GM23338 (cell line): ENCODE measurements at regions not wholly inside any gene's neighbourhood (a gene's known extent, or its start where the extent isn't known, plus 50 kb on each side); places are given as distances from the start of the nearest gene placed in this dataset.

Source experiments
- ATAC-seq: fragments of 200-7000 bp; cut with Tn5 transposase; 3 replicates; pipeline ENCODE4 v1.9.1; 2020
- DNase-seq: peaks from one replicate; pipeline ENCODE4 v3.0.0-alpha.2; 2015; ENCODE audit warnings: low spot score
- H2AFZ ChIP-seq: fragments of 200-600 bp; sonication (generic); 2 replicates; pipeline ENCODE4 v1.8.0; 2016; ENCODE audit warnings: antibody characterized with exemption, mild to moderate bottlenecking, moderate library complexity
- H3F3A ChIP-seq: fragments of 200-600 bp; sonication (generic); replicated peaks from 2 replicates; pipeline ENCODE4 v1.8.0; 2017; ENCODE audit warnings: antibody characterized with exemption, mixed run types, low read depth
- H3K27ac ChIP-seq: fragments of 200-600 bp; sonication (generic); 2 replicates; pipeline ENCODE4 v1.6.1; 2016; ENCODE audit warnings: low read depth
- H3K27me3 ChIP-seq: fragments of 200-600 bp; sonication (generic); 2 replicates; pipeline ENCODE4 v1.8.0; 2016; ENCODE audit warnings: mild to moderate bottlenecking, mixed run types, moderate library complexity; ENCODE audit not compliant: insufficient read depth
- H3K36me3 ChIP-seq: fragments of 200-600 bp; sonication (generic); 2 replicates; pipeline ENCODE4 v1.8.0; 2016; ENCODE audit warnings: mild to moderate bottlenecking; ENCODE audit not compliant: insufficient read depth
- H3K4me1 ChIP-seq: fragments of 200-600 bp; sonication (generic); 2 replicates; pipeline ENCODE4 v1.8.0; 2016; ENCODE audit warnings: mild to moderate bottlenecking, moderate library complexity; ENCODE audit not compliant: insufficient read depth
- H3K4me2 ChIP-seq: fragments of 200-600 bp; sonication (generic); 2 replicates; pipeline ENCODE4 v1.7.1; 2017; ENCODE audit warnings: mixed run types
- H3K4me3 ChIP-seq: fragments of 200-600 bp; sonication (generic); 2 replicates; pipeline ENCODE4 v1.6.1; 2016; ENCODE audit warnings: mixed run types
- H3K79me2 ChIP-seq: fragments of 200-600 bp; sonication (generic); replicated peaks from 2 replicates; pipeline ENCODE4 v1.8.0; 2017; ENCODE audit warnings: mild to moderate bottlenecking; ENCODE audit not compliant: insufficient read depth
- H3K9me2 ChIP-seq: fragments of 200-600 bp; sonication (generic); 2 replicates; pipeline ENCODE4 v1.8.0; 2017; ENCODE audit not compliant: insufficient read depth
- H4K20me1 ChIP-seq: fragments of 200-600 bp; sonication (generic); replicated peaks from 2 replicates; pipeline ENCODE4 v1.8.0; 2017; ENCODE audit warnings: mild to moderate bottlenecking; ENCODE audit not compliant: insufficient read depth
- H3K27ac Mint-ChIP-seq: 2 replicates; pipeline ENCODE4 v1.8.0; 2020; ENCODE audit warnings: inconsistent platforms, mild to moderate bottlenecking, moderate library complexity, mixed read lengths
- H3K27me3 Mint-ChIP-seq: 3 replicates; pipeline ENCODE4 v1.8.0; 2022; ENCODE audit warnings: low read depth, mild to moderate bottlenecking, moderate library complexity, mixed read lengths, inconsistent platforms; ENCODE audit not compliant: insufficient read depth, poor library complexity
- H3K36me3 Mint-ChIP-seq: 3 replicates; pipeline ENCODE4 v1.8.0; 2021; ENCODE audit warnings: low read depth, mild to moderate bottlenecking, inconsistent platforms, moderate library complexity, mixed read lengths
- H3K4me1 Mint-ChIP-seq: 3 replicates; pipeline ENCODE4 v1.8.0; 2020; ENCODE audit warnings: mild to moderate bottlenecking, inconsistent platforms, mixed read lengths
- H3K4me3 Mint-ChIP-seq: 3 replicates; pipeline ENCODE4 v1.8.0; 2021; ENCODE audit warnings: moderate library complexity, mild to moderate bottlenecking, inconsistent platforms, mixed read lengths
- H3K9me3 Mint-ChIP-seq: 3 replicates; pipeline ENCODE4 v1.8.0; 2020; ENCODE audit warnings: moderate library complexity, mild to moderate bottlenecking, inconsistent platforms, mixed read lengths
- CREB1 ChIP-seq: fragments of 250-450 bp; sonication (Bioruptor Pico); IDR thresholded peaks from 2 replicates; pipeline ENCODE4 v1.5.0; 2020; ENCODE audit warnings: low read depth, mild to moderate bottlenecking, moderate library complexity
- ETS1 ChIP-seq: IDR thresholded peaks from 2 replicates; pipeline ENCODE4 v1.6.1; 2016; ENCODE audit warnings: antibody characterized with exemption
- EZH2 ChIP-seq: fragments of 200-600 bp; sonication (generic); IDR thresholded peaks from one replicate; pipeline ENCODE4 v1.8.0; 2017; ENCODE audit warnings: antibody characterized with exemption, mild to moderate bottlenecking, low read depth; ENCODE audit not compliant: unreplicated experiment
- EZH2phosphoT487 ChIP-seq: fragments of 200-600 bp; sonication (generic); IDR thresholded peaks from one replicate; pipeline ENCODE4 v1.8.1; 2018; ENCODE audit warnings: antibody characterized with exemption; ENCODE audit not compliant: unreplicated experiment
- JUNB ChIP-seq: IDR thresholded peaks from one replicate; pipeline ENCODE4 v1.6.1; 2016; ENCODE audit warnings: antibody characterized with exemption; ENCODE audit not compliant: unreplicated experiment
- NANOG ChIP-seq: IDR thresholded peaks from 2 replicates; pipeline ENCODE4 v1.6.1; 2016; ENCODE audit warnings: antibody characterized with exemption, borderline replicate concordance
- STAT1 ChIP-seq: IDR thresholded peaks from one replicate; pipeline ENCODE4 v1.6.1; 2016; ENCODE audit warnings: antibody characterized with exemption; ENCODE audit not compliant: unreplicated experiment
- ZNF114 ChIP-seq: fragments of 250-450 bp; sonication (Bioruptor Pico); IDR thresholded peaks from 2 replicates; pipeline ENCODE4 v1.5.0; 2020; ENCODE audit warnings: mild to moderate bottlenecking, moderate library complexity
- ZNF331 ChIP-seq: fragments of 250-450 bp; sonication (Bioruptor Pico); IDR thresholded peaks from 2 replicates; pipeline ENCODE4 v1.5.0; 2020; ENCODE audit warnings: low read depth, mild to moderate bottlenecking, moderate library complexity
- ZNF462 ChIP-seq: fragments of 250-450 bp; sonication (Bioruptor Pico); IDR thresholded peaks from 2 replicates; pipeline ENCODE4 v1.5.0; 2020; ENCODE audit warnings: mild to moderate bottlenecking, moderate library complexity

- H3K4me2 ChIP-seq, result no peak overlapping the region
- no peaks in the 10 kb centered on the region for H4K20me1 ChIP-seq
- H3F3A ChIP-seq, result no peaks in the 10 kb centered on the region
- H3K4me3 ChIP-seq, result no peak overlapping the region
- Mint-ChIP-seq H3K36me3 (no peaks in the 10 kb centered on the region), H3K27ac (no peak overlapping the region), H3K4me3 (no peak overlapping the region), H3K27me3 (peaks cover 2% of the 10 kb centered on the region), H3K9me3 (peaks cover 27% of the 10 kb centered on the region), H3K4me1 (no peaks in the 10 kb centered on the region)
- DNase-seq (no peak), ATAC-seq (no peak)
- H2AFZ ChIP-seq, result no peak overlapping the region
- no peak overlapping the region for H3K27ac ChIP-seq
- H3K79me2 ChIP-seq, result no peaks in the 10 kb centered on the region
- no peaks in the 10 kb centered on the region for H3K9me2 ChIP-seq
- no peaks in the 10 kb centered on the region for H3K4me1 ChIP-seq
- no peaks in the 10 kb centered on the region for H3K27me3 ChIP-seq
- TF ChIP-seq EZH2, result no peak
- TF ChIP-seq EZH2phosphoT487, result no peak
- no peak for TF ChIP-seq NANOG
- no peak for TF ChIP-seq ETS1
- TF ChIP-seq CREB1 (CRISPR knock-in tag), result no peak
- no peak for TF ChIP-seq ZNF331 (CRISPR knock-in tag)
- H3K36me3 ChIP-seq, result no peaks in the 10 kb centered on the region
These were observed 413.1 kb upstream of the ARRDC4 start for GRCh38 chr15:97547381-97547780.

- H3K27ac Mint-ChIP-seq, result no peak overlapping the region; the same call in 1 of the 2 replicates
- TF ChIP-seq EZH2 (no peak), ZNF114 (no peak), NANOG (no peak), JUNB (no peak), STAT1 (no peak)
- no peaks in the 10 kb centered on the region for H3K4me1 ChIP-seq
- H3K27me3 Mint-ChIP-seq, result no peaks in the 10 kb centered on the region
- H3K27me3 ChIP-seq, result no peaks in the 10 kb centered on the region
- no peaks in the 10 kb centered on the region for H3K36me3 Mint-ChIP-seq
- H3F3A ChIP-seq, result no peaks in the 10 kb centered on the region
- no peak overlapping the region for H2AFZ ChIP-seq
- no peaks in the 10 kb centered on the region for H3K9me3 Mint-ChIP-seq
- no peaks in the 10 kb centered on the region; the same call in 2 of the 3 replicates for H3K4me1 Mint-ChIP-seq
- no peaks in the 10 kb centered on the region for H3K36me3 ChIP-seq
- H3K4me2 ChIP-seq, result no peak overlapping the region
- DNase-seq (no peak), ATAC-seq (no peak)
- no peak overlapping the region for H3K4me3 Mint-ChIP-seq
- no peaks in the 10 kb centered on the region for H4K20me1 ChIP-seq
- H3K27ac ChIP-seq, result no peak overlapping the region
- no peak overlapping the region for H3K4me3 ChIP-seq
- no peaks in the 10 kb centered on the region for H3K9me2 ChIP-seq
- no peaks in the 10 kb centered on the region for H3K79me2 ChIP-seq
These were observed 399.0 kb upstream of the ARRDC4 start for GRCh38 chr15:97561529-97561928.

GRCh38 chr15:97563516-97563915 is 397.0 kb upstream of the ARRDC4 start:
- Mint-ChIP-seq H3K36me3 (no peaks in the 10 kb centered on the region), H3K27me3 (peaks cover 1% of the 10 kb centered on the region), H3K4me3 (no peak overlapping the region), H3K4me1 (no peaks in the 10 kb centered on the region; the same call in 2 of the 3 replicates), H3K27ac (no peak overlapping the region), H3K9me3 (no peaks in the 10 kb centered on the region)
- Histone ChIP-seq H3K9me2 (no peaks in the 10 kb centered on the region), H3K79me2 (no peaks in the 10 kb centered on the region), H3K27ac (no peak overlapping the region), H3K4me2 (no peak overlapping the region), H3K4me3 (no peak overlapping the region), H4K20me1 (no peaks in the 10 kb centered on the region), H3K4me1 (no peaks in the 10 kb centered on the region), H2AFZ (peak overlapping the region; percentile 56; the same call in 1 of the 2 replicates), H3K36me3 (no peaks in the 10 kb centered on the region), H3K27me3 (no peaks in the 10 kb centered on the region), H3F3A (no peaks in the 10 kb centered on the region)
- no peak for DNase-seq
- ATAC-seq, result no peak
- no peak for TF ChIP-seq ZNF462
